ENCODE measurements at regions not wholly inside any gene's neighbourhood (a gene's known extent, or its start where the extent isn't known, plus 50 kb on each side); places are given as distances from the start of the nearest gene placed in this dataset.

DNA sequence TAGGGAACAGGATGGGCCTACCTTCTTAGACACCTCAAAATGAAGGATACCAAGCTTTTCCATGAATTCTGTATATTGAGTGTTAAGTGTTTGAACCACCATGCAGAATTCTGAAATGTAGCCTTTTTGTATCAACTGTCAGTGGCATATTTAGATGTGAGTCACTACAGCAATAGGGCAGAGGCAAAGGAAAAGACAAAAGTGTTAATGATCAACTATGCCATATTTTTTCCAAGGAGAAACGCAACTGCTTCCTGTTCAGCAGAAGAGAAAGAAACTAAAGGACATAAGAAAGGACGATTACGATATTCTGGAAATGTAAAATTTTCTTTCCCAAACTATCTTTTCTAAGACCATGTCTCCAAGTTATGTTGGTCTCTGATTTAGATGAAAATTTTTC, 104.6 kb upstream of the RSPO3 start:
- DNase-seq = no peak

DNA sequence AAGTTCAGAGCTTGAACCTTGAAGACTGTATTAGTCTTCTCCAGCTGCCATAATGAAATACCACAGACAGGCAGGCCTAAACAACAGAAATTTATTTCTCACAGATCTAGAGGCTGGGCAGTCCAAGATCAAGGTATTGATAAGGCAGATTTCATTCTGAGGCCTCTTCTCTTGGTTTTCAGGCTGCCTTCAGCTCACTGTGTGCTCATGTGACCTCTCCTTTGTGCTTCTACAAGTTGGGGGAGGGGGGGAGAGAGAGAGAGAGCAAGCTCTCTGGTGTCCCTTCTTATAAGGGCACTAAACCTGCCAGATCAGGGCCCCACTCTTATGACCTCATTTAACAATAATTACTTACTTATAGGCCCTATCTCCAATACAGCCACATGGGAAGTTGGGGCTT, 102.6 kb upstream of the RSPO3 start:
- DNase-seq = no peak

DNA sequence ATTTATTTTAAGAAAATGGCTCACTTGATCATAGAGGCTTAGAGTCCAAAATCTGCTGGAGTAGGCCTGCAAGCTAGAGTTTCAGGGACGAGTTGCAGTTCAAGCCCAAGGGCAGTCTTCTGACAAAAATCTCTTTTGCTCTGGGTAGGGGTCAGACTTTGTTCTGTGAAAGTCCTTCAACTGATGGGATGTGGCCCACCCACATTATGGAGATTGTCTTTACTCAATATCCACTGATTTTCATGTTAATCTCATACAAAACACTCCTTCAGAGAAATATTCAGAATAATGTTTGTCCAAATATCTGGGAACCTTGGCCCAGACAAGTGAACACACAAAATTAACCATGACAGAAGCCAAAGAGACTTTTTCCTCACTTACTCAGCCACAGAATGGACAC, 98.6 kb upstream of the RSPO3 start:
- DNase-seq = no peak

DNA sequence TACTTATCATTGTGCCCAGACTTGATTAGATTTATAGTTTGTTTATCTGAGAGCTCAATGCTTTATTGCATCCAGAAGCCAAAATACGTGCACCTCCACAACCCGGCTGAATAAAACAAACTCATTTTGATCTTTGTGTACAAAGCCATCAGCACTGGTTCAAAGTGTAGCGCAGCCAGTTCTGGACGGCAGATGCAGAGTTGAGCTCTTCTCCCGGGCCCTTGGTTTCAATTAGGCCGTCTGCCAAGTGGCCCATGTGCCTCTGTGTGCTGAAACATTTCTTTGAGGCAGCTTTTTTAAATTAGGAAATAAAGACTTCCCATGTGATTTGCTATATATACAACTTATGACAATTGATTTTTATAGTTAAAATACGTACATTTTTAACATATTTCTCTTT, 96.2 kb upstream of the RSPO3 start:
- peak; percentile 9 for DNase-seq

DNA sequence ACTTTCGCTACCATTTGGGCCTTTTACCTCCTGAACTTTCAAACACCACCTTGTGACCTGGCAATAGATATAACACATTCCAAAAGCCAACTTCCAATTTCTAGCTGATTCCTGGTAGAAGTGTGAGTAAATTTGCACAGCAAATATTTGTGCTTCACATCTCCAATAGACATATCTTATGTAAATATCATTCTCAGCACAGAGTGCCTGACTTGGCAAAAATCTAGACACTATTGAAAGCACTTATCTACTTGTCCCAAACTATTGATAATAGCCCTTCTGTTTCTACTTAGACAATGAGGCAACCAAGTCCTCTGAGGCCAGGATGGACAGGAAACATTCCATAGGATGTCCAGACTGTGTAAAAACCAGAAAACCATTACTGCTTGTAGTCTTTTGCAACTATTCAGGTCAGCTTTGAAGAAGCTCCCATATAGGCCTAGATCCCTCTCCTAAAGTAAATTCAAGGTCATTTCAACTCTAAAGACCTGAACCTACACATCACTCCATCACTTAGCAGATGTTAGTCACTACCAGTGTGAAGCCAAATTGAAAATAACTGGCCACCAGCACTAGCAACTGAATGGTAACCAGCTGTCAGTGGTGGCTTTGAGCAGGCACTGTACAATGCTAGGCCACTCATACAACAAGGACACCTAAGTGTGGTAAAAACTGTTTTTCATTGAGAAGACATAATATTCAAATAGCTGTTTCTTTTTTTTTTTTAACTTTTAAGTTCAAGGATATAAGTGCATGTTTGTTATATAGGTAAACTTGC, 95.3 kb upstream of the RSPO3 start:
- no peak for DNase-seq

DNA sequence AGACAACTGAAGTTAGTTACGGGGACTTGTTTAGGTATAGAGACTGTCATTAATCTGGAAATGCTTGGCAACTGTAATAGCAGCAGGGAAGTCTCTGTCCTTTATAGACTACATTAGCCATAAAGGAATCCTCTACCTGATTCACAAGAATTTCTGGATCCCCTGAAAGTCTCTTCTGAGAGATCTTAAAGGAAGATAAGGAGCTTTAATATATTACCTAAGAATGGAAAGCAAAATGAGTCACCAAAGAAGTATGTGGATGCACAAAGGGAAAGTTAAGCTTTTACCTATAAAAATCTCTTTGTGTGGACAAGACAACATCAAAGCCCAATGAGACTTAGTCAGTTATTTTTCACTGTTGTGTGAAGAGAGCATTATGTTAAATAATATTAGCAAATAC, 92.2 kb upstream of the RSPO3 start:
- no peak for DNase-seq

DNA sequence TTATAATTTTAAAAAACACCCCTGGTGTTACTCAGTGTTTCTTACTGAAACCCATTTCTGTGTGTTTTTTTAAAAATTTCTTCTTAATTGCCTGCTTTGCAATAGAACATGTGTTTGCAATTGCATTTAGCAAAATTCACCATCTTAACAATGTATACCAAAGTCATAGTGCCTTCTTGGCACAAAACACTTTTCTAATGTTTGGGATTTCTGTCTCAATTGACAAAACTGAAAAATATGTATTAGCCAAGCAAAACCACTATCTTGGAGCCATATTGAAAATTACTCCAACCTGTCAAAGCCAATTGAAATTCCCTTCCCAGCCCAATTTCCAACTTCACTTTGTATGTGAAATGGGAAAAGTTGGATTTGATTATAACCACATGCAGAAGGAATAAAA, 88.4 kb upstream of the RSPO3 start:
- DNase-seq = no peak

DNA sequence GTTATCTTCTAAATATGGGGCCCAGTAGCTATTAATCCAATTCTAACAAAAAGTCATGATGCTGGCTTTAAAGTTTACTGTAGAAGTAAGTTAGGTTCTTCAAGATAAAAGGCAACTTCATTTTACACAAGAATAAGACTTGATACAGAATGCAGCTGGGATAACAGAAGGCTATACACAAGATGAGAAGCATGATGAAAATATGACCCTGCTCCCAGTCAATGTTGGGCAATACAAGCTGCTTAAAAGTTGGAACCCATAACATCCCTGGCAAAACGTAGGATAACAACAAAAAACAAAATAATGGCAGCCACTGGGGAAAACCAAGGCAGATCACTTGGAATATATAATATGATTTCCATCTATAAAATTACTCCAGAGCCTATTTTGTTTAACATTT, 87.6 kb upstream of the RSPO3 start:
- DNase-seq = no peak

DNA sequence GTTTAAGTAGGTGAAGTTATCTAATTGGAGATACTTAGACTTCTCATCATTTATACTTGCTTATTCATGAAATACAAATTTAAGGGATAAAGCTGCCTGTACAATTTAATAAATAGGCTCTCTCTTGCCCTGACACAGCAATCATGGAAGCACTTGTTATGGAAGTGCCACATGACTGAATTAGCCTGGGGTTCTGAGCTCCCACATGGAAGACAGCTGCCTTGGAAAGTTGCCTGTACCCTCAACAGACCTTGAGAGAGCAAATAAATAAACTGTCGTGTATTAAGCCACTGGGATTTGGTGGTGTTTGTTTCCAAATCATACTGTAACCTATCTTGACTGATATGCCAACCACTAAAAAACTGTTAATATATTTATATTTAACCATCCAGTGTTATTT, 87.0 kb upstream of the RSPO3 start:
- DNase-seq = no peak

DNA sequence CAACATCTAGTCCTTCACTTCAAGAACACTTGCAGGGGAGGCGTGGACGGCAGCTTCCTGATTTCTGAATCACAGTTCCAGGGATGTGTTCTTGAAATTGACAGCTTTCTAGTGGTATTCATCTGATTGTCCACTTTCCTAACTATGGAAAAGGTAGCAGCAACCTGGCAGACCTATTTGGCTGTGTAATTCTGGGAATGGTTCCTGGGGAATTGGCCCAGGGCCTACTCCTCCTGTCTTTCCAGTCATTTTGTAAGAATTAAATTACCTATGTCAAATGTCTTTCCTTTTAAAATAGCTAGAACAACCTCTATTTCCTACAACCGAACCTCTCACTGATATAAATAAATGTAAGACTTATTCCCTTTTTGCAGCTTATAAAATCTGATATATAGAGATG, 85.5 kb upstream of the RSPO3 start:
- DNase-seq = no peak

DNA sequence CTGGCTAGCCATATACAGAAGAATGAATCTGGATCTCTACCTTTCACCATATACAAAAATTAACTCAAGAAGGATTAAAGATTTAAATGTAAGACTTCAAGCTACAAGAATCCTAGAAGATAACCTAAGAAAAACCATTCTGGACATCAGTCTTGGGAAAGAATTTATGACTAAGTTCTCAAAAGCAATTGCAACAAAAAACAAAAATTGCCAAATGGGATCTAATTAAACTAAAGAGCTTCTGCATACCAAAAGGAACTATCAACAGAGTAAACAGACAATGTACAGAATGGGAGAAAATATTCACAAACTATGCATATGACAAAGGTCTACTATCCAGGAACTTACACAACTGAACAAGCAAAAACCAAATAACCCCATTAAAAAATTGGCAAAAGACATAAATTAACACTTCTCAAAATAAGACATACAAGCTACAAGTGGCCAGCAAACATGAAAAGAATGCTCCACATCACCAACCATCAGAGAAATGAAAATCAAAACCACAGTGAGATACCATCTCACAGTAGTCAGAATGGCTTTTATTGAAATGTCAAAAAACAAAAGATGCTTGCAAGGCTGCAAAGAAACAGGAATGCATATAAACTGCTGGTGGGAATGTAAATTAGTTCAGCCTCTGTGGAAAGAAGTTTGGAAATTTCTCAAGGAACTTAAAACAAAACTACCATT, 66.8 kb upstream of the RSPO3 start:
- DNase-seq = no peak

DNA sequence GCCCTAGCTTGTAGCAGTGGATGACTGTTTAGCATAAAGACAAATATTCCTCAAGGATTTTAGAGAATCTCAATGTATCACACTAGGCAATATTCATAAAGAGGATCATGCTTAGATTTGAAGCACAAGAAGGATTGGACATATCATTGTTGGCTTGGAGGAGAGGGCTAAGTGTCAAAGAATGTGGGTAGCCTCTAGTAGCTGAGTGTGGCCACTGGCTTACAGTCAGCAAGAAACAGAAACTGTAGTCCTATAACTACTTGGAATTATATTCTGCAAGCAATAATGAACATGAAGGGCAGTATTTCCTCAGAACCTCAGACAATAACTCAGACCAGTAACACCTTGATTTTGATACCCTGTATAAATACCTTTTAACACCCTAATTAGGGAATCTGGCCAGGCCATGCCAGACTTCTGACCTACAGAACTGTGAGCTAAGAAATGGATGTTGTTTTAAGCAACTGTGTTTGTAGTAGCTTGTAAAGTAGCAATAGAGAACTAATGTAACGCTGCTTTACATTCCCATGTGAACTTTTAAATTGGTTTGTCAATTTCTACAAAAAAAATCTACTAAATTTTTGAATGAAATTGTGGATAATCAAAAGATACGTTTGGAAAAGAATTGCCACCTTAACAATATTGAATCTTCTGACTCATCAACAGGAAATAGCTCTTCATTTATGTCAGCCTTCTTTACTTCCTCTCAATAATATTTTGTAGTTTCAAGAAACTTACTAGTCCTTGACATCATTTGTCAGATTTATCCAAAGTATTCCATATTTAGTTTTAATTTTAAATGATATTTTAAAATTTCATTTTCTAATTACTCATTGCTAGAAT, 65.2 kb upstream of the RSPO3 start:
- DNase-seq = no peak

DNA sequence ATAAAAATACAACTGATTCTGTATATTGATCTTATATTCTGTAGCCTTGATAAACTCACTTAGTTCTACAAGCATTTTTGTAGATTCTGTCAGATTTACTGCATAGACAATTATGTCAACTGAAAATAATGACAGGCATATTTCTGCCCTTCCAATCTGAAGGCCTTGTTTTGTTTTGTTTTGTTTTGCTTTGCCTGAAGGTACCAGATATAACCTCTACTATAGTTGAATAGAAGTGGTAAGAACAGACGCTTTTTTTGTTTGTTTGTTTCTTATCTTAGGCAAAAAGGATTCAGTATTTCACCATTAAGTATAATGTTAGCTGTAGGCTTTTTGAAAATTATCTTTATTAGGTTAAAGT, 64.6 kb upstream of the RSPO3 start:
- DNase-seq = no peak

DNA sequence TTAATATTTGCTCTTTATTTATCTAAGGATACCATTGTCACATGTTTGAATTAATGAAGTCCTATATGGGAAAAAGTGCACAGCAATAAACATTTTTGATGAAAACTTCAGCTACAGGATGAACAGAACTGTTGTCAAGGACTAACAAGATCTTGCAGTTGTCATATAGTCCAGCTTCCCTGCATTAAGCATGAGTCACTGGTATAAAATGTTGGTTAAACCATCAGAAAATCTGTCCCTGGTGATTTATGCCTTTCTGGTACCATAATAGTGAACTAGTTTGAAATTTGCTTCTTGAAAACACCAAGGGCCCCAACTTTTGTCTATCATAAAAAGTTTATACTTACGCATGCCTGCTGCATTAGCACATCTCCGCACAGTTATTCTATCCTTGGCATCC, 60.4 kb upstream of the RSPO3 start:
- no peak for DNase-seq

DNA sequence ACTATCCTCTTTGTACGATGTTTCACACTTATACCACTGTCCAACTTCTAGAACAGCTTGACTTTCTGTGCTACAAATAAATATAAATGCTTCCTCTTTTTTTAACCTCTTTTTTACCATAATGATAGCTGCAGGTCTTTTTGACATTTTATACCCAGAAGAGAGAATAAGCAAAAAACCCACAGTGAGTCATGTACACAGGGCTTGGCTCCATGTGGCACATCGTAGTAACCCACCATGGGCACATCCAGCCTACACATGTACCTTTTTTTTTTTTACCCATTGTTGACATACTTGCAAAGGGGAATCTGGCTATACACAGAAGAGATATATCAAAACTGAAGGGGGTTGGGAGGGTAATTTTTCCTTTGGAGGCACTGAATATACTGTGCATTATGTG, 59.5 kb upstream of the RSPO3 start:
- no peak for DNase-seq
